ENCODE measurements at regions not wholly inside any gene's neighbourhood (a gene's known extent, or its start where the extent isn't known, plus 50 kb on each side); places are given as distances from the start of the nearest gene placed in this dataset.

DNA sequence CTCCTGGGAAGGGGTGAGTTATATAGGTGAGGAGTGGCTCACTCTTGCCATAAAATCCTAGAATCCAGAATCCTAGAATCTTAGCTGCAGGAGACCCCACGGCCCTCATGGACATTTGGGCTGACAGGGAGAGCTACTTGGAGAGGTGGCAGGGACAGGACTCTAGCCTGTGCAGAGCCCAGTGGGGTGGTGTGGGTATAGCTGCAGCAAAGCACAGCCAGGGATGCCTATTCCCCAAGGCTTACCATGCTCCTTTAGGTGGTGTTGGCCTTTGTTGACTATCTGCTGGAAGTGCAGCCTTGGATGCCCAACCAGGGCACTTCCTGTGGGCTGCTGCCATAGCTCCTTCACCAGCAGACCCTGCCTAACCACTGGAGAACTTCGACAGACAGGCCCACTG is 70.0 kb upstream of the PTPN3 start:
- TF ChIP-seq POLR2A (IDR thresholded peaks at IDR 0.05) (no peak), CTCF (IDR thresholded peaks at IDR 0.05) (no peak)
